ENCODE measurements at regions not wholly inside any gene's neighbourhood (a gene's known extent, or its start where the extent isn't known, plus 50 kb on each side); places are given as distances from the start of the nearest gene placed in this dataset.
A peak's percentile ranks its signal among the peaks of the same experiment; 100 is the strongest.

GRCh38 chrX:25213611-25214010 is 197.8 kb upstream of the ARX start:
- no peak for DNase-seq

- no peak for DNase-seq
These were observed 192.2 kb upstream of the ARX start for GRCh38 chrX:25207803-25208475.

- DNase-seq, result no peak
These were observed 191.0 kb upstream of the ARX start for GRCh38 chrX:25206778-25207177.

DNA sequence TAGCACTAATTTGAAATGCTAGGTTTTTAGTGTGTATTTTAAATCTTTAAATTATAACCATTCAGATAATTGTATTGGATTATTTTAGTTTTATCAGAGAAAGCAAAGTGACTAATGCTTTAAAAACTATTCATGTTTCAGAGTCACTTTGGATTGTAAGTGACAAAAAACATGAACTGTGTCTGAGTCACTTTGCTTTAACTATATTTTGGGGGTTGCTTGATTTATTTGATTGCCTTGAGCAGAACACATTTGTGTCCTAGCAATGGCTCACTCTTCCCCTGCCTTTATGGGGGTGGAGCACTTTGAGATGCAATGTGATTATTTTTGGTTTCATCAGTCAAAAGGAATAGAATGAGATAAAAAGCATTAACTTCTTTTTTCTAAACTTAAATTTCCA is 188.4 kb upstream of the ARX start:
- no peak for DNase-seq

GRCh38 chrX:25202827-25203226 is 187.1 kb upstream of the ARX start:
- DNase-seq, result no peak

DNA sequence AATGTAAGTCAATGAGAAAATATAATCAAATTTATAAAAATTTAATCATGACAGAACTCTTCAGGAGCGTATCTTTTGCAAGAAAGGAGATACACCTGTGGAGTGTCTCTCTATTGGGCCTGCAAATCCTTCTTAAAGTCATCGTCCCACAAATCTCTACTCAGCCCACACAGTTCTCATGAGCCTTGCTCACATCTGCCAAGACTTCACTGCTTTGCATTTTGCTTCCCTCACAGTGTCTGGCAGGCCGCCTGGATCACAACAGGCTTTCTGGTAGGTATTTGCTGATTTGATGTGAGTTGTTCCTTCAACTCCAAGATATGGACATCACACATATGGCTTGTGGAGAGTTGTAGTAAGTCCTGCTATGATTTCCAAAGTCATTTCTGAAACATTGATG is 183.1 kb upstream of the ARX start:
- DNase-seq, result no peak

DNA sequence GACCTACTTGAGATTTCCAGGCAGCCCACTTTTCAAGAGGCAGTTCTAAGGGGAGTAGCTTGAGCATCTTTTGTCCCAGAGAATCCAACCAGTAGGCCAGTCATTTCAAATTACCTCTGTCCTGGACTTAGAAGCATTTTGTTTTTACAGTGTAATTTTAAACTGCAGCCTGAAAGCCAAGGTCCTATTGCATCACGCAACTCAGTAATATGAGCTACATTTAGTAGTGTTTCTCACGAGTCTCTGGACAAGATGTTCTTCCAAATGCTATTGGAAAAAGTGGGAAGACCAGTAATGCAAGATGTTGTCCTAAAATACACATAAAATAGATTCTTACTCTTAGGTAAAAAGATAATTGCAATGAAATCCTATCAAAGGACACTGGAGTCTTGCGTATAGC is 182.5 kb upstream of the ARX start:
- DNase-seq, result no peak

DNA sequence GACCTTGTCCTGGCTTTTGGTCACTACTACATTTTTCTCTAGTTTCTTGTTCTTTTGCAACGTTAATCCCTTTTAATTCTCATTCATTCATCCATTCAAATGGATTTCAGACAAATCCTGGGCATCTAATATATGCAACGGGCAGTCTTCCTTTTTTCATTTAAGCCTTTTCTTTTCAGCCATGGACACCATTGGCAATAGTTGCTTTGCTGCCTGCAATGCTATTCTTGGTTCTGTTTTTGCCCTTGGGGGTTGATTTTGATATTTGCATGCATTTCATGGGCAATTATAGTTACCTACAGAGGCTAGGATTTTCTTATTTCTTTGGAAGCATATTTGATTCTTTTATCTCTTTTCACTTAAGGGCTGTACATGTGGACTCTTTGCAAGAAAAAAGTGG is 180.5 kb upstream of the ARX start:
- no peak for DNase-seq

- DNase-seq, result no peak
These were observed 175.6 kb upstream of the ARX start for GRCh38 chrX:25191403-25191802.

GRCh38 chrX:25181775-25182174 is 166.0 kb upstream of the ARX start:
- no peak for DNase-seq

DNA sequence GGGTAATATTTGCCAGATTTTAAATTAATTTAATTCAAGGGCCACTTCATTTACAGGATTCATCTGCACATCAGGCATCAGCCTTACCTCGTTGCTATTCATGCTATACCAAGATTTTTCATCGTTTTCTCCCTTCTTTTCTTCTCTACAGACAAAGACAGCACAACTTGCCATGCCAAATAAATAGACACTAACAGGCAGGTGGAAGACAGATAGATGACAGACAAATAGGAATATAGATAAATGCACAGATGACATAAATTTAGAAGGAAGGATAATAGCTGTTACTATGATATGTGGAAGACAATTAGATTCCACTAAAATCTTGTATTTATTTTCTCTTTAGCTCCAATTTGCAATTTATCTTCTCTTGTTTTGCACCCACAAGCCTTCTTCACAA is 164.5 kb upstream of the ARX start:
- DNase-seq, result no peak

DNA sequence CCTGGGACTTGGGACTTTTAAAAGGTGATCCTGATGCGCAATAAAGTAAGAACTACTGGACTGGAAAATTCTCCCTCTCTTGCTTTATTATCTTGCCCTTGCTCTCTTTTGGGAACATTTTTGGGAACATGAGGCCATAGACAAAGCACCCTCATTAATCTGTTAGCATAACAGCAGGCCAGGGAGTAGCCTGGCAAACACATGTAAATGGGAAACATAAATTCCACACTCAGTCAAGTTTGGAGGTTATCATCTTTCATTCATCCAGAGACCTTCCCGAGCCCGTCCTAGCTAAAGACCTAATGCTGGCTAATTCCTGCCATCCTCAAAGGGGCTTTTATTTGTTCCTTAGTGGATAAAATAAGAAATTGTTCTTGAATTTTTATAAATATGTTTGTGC is 162.8 kb upstream of the ARX start:
- DNase-seq, result no peak

- no peak for DNase-seq
These were observed 160.0 kb upstream of the ARX start for GRCh38 chrX:25175743-25176142.

GRCh38 chrX:25175171-25175570 is 159.4 kb upstream of the ARX start:
- DNase-seq, result no peak

- no peak for DNase-seq
These were observed 150.8 kb upstream of the ARX start for GRCh38 chrX:25166546-25166945.

- no peak for DNase-seq
These were observed 150.4 kb upstream of the ARX start for GRCh38 chrX:25166145-25166544.

DNA sequence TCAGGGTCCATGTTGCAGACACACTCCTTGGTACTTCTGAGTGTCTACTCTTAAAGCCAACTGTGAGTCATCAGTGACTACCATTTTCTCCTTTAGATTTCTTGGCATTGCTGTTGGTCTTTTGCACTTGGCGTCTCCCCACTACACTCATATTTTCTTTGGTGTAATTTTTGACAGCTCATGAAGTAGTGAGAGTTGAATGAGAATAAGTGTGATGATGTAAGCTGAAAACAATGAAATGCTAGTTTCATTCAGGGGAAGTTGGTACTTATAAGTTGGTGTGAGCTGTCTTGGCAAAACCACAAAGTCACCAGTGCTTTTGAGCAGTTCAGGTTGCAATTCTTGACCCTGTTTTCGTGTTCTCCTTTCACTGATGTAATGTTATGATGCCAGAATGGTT is 142.9 kb upstream of the ARX start:
- DNase-seq, result no peak

DNA sequence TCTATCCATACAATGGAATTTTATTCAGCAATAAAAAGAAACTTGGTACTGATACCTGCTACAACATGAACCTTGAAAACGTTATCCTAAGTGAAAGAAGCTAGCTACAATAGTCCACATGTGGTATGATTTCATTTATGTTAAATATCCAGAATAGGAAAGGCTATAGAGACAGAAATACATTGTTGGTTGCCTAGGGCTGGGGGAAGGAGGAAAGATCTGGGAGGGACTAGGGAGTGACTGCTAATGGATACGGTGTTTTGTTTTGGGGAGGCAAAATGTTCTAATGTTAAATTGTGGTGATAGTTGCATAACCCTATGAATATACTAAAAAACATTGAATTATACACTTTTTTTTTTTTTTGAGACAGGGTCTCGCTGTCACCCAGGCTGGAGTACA is 141.1 kb upstream of the ARX start:
- no peak for DNase-seq

DNA sequence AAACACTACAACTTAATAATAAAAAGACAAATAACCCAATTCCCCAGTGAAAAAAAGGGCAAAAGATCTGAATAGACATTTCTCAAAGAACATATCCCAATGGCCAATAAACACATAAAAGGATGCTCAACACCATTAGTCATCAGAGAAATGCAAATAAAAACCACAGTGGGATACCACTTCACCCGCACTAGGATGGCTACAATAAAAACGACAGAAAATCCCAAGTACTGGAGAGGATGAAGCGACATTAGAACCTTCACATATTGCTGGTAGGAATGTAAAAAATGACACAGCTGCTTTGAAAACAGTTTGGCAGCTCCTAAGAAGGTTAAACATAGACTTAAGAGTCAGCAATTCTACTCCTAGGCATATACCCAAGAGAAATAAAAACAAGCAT is 140.6 kb upstream of the ARX start:
- DNase-seq, result no peak

DNA sequence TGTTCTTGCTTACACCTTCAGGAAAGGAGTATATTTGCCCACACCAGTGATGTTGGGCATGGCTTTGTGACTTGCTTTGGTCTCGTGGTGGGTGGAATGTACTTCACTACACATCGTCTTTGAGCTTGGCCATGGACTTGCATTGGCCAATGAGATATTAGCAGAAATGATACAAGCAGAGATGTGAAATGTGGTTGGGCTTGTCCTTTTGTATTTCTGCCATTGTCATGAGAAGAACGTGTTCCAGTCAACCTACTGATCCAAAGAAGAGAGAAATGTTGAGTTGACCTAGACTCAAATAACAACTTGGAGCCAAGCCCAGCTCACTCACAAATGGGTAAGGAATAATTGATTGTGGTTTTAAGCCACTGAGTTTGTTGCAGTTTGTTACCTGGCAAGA is 138.4 kb upstream of the ARX start:
- DNase-seq, result no peak

DNA sequence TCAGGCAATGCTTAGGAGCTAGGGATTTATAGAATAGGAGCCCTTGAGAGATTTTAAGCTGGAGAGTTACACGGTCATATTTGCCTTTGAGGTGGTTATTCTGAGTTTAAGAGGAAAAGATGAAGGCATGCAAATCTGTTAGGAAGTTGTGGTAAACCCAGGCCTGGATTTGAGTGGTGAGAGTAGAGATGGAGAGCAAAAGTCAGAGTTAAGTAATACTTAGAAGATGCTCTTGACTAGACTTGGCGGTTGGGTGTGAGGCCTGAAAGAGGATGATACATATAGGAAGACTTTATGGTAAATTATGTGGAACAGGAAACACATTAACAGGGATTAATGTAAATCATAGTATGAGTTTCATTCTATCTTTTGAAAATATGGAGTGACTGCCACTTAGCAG is 136.0 kb upstream of the ARX start:
- no peak for DNase-seq

DNA sequence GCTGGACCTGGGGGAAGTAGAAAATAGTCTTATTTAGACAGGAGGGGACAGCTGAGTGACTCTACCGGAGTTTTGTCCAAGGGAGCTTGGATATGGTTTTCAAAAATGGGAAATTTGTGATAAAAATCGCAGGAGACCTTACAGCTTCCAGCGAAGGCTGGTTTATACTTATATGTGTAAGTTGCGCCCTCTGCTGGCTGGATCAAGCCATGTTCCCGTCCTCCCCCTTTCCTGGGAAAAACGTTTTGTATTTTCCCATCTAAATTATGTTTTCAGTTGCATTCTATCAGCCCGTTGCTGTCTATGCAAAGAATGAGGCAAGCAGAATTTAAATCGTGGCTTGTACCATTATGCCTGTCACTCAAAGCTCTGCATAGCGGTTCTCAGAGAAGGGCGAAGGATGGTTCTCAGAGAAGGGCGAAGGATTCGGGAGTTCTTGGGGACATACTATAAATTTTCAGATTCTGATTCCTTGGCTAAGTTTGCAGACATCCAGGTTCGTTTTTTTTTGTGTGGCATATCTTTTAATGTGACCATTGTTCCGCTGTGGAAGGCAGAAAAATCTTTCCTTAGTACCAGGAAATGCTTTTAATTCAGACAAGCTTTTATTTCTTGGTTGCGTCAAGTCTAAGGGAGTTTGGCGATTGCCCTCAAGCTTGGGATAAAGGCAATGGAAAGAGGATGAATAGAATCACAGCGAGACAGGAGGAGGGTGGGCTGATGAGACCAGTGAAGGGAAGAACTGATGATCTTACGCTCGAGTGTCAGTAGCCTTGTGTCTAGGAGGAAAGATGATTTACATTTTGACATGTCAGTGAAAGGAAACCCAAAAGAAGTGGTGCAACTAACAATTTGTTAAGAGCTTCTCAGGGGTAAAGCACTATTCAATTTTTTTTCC is 128.5 kb upstream of the ARX start:
- DNase-seq, result peak; percentile 11

GRCh38 chrX:25143596-25143995 is 127.8 kb upstream of the ARX start:
- DNase-seq, result no peak

DNA sequence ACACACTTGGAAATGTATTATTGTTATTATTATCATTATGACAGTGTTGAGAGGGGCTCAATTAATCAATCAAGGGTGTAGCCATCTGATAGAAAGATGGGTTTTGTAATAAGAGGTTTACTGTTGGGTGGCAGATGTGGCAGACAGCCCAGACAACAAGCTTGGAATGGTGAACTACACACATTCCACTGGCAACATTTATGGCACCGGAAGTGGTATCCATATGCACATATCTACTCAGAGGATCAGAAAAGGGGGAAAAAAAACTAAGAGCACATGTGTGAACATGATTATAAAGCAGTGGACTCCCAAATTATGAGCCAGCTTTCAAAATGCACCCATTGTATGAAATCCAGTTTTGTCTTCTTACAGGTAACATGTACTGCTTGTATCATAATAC is 125.9 kb upstream of the ARX start:
- no peak for DNase-seq

- DNase-seq, result no peak
These were observed 115.3 kb upstream of the ARX start for GRCh38 chrX:25131055-25131454.

All from NCI-H510A (cell line).